ENCODE measurements at regions not wholly inside any gene's neighbourhood (a gene's known extent, or its start where the extent isn't known, plus 50 kb on each side); places are given as distances from the start of the nearest gene placed in this dataset.

DNA sequence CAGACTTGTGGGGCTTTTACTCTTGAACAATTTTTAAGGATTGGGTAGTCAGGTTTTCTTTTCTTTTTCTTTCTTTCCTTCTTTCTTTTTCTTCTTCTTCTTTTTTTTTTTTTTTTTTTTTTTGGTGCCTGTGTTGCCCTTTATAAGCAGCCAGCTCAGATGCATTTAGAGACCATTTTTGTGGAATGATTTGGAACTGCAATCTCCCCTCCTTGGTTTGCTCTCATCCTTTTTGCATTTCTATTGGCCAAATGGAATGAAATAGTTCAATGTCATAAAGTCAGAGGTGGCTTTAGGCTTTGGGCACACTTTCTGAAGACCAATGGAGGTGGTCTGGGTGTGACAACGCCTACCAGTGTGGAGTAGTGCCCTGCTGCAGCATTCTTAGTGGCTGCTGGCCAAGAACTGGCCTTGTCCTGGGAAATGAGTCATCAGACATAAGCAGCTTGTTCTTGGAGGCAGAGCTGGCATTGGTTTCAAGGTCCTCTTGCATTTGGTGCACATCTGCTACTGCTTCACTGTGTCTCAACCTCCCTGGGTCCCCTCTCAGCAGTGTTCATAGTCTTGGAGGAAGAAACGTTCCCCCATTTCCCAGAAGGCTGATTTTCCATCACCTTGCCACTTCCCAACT, 84.5 kb downstream of the CT47B1 start:
- peak; percentile 80 for DNase-seq (ENCODE audit: low read depth)

DNA sequence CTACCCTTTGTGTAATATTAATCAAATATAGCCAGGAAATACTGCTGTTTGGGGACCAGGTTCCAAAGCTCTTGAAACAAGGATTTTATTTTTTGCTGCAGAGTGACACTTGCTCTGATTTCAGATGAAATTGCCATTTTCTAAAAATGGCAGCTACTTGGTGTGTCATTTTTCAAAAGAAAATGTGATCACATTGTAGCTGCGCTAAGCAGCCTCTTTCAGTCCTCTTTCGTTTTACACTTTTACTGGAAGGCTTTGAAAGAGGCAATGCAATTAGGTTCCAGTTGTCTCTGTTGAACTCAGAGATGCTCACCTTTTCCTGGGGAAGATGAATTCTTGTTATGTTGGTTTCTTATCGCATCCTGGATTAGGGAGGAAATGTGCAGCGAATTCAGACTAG, 85.1 kb downstream of the CT47B1 start:
- DNase-seq (ENCODE audit: low read depth): no peak
- H3K4me3 ChIP-seq (replicated peaks; ENCODE audit: low read depth, low read length): no peak overlapping the region
- TF ChIP-seq, protein P1, sequence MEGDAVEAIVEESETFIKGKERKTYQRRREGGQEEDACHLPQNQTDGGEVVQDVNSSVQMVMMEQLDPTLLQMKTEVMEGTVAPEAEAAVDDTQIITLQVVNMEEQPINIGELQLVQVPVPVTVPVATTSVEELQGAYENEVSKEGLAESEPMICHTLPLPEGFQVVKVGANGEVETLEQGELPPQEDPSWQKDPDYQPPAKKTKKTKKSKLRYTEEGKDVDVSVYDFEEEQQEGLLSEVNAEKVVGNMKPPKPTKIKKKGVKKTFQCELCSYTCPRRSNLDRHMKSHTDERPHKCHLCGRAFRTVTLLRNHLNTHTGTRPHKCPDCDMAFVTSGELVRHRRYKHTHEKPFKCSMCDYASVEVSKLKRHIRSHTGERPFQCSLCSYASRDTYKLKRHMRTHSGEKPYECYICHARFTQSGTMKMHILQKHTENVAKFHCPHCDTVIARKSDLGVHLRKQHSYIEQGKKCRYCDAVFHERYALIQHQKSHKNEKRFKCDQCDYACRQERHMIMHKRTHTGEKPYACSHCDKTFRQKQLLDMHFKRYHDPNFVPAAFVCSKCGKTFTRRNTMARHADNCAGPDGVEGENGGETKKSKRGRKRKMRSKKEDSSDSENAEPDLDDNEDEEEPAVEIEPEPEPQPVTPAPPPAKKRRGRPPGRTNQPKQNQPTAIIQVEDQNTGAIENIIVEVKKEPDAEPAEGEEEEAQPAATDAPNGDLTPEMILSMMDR (IDR thresholded peaks at IDR 0.05; ENCODE audit: low read length, missing control alignments): no peak

More for the DNA sequence above, 84.5 kb downstream of the CT47B1 start:
- no peak overlapping the region for H3K4me3 ChIP-seq (replicated peaks; ENCODE audit: low read depth, low read length)
- TF ChIP-seq, protein P1 (IDR thresholded peaks at IDR 0.05; ENCODE audit: low read length, missing control alignments): no peak

DNA sequence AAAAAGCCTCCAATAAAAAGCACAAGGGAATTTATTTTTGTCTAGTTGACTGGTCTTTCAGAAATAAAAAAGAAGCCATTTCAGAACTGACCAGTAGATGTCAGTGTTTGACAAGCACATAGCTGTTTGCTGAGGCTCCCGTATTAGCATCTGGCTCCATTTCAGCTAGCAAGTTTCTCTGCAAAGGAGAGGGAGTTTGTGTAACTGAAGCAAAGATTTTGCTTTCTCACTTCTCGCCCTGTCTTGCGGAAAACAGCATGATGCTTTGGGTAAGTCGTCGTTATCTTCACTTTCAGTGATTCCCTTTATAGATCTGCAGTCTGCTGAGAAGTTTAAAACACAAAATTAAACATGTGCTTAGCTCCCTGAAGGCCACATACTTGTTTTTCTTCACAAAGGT, 85.5 kb downstream of the CT47B1 start:
- DNase-seq (ENCODE audit: low read depth): peak; percentile 86
- TF ChIP-seq, protein P1 (IDR thresholded peaks at IDR 0.05; ENCODE audit: low read length, missing control alignments): peak; percentile 62
- no peak overlapping the region for H3K4me3 ChIP-seq (replicated peaks; ENCODE audit: low read depth, low read length)

DNA sequence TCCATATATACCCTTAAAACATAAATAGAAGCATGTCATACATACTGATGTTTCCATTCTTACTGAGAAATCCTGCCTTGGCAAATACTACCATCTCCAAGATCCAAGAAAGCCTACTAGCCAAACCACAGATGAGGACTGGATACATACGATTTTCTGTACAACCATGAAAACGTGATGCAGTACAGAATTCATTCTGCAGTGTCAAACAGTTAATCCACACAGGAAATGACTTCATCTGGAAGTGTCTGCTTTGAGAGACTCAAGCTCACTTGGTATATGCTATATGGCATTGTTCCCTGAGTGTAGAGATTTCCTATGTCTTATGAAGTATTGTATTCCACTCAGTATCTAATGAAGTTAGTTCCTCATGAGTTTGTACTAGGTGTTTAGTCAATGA, 94.3 kb downstream of the CT47B1 start:
- peak; percentile 59 for DNase-seq (ENCODE audit: low read depth)
- TF ChIP-seq, protein P1 (IDR thresholded peaks at IDR 0.05; ENCODE audit: low read length, missing control alignments): no peak
- no peak overlapping the region for H3K4me3 ChIP-seq (replicated peaks; ENCODE audit: low read depth, low read length)

DNA sequence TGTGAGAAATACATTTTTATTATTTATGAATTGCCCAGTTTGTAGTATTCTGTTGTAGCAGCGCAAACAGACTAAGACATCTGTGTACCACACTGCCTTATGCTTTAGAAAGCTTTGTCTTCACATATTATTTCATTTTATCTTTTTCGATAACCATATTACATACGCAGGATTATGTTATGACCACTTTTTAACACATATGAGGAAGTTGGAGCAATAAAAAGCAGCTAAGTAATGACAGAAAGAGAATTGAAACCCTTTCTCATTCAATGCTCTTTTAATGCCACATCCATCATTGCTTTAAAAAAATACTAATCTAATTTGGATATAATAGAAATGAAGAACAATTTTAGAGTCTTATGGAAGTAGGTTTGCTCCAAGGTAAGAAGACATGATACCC, 99.7 kb downstream of the CT47B1 start:
- TF ChIP-seq, protein P1 (IDR thresholded peaks at IDR 0.05; ENCODE audit: low read length, missing control alignments): no peak
- no peak overlapping the region for H3K4me3 ChIP-seq (replicated peaks; ENCODE audit: low read depth, low read length)
- DNase-seq (ENCODE audit: low read depth): no peak

DNA sequence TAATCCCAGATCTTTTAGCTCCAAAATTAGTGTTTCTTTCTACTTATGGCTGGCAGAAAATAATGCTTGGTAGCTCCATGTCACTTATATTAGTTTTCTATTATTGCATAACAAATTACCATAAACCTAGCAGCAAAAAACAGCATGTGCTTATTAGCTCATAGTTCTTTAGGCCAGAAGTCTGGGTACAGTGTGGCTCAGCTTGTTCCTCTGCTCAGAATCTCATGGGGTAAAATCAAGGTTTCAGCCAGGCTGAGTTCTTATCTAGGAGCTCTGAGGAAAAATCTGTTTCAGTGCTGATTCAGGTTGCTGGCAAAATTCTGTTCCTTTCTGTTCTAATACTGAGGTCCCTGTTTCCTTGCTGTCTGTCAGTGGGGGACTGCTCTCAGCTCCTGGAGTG, 101.1 kb downstream of the CT47B1 start:
- peak; percentile 28 for DNase-seq (ENCODE audit: low read depth)
- TF ChIP-seq, protein P1 (IDR thresholded peaks at IDR 0.05; ENCODE audit: low read length, missing control alignments): no peak

DNA sequence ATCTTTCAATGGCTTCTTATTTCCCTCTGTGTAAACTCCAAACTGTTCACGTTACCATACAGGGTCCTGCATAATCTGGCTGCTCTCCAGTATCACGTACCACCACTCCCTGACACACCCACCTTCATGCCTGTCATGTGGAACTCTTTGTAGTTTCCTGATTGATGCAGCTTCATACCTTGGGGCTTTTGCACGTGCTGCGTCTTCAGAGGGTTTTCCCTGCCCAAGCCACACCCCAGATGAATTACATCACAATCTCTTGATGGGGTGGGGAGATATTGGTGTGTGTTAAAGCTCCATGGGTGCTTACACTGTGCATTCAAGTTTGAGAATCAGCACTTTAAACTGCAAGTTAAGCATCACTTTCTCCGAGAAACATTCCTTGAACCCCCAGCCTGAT, 101.9 kb downstream of the CT47B1 start:
- no peak for DNase-seq (ENCODE audit: low read depth)

More for the DNA sequence above, 101.1 kb downstream of the CT47B1 start:
- no peak overlapping the region for H3K4me3 ChIP-seq (replicated peaks; ENCODE audit: low read depth, low read length)

More for the DNA sequence above, 101.9 kb downstream of the CT47B1 start:
- TF ChIP-seq, protein P1 (IDR thresholded peaks at IDR 0.05; ENCODE audit: low read length, missing control alignments): no peak
- no peak overlapping the region for H3K4me3 ChIP-seq (replicated peaks; ENCODE audit: low read depth, low read length)

All from fibroblast of pulmonary artery (primary cell).